Gastrocnemius medialis (tissue), 4 donors: ENCODE measurements at regions not wholly inside any gene's neighbourhood (a gene's known extent, or its start where the extent isn't known, plus 50 kb on each side); places are given as distances from the start of the nearest gene placed in this dataset.

Source experiments
- CTCF ChIP-seq, 5 experiments: fragments of 450-650 bp in 3 of 5; fragments of 200-600 bp in 2 of 5; sonication (generic) in 2 of 5; IDR thresholded peaks in 4 of 5; conservative IDR thresholded peaks in 1 of 5; 1 replicate in 4 of 5; 2 replicates in 1 of 5; pipeline ENCODE4 v1.5.1; 2016 to 2019; ENCODE audit warnings: antibody characterized with exemption in 5 of 5, mild to moderate bottlenecking in 3 of 5, moderate library complexity in 3 of 5
- POLR2A ChIP-seq, 2 donors: fragments of 450-650 bp; IDR thresholded peaks; one replicate each; pipeline ENCODE4 v1.6.1; 2017; ENCODE audit warnings: antibody characterized with exemption in 2 of 2, mild to moderate bottlenecking in 2 of 2, moderate library complexity in 2 of 2

GRCh38 chr13:105541565-105541964, 993.9 kb downstream of the EFNB2 start:
- TF ChIP-seq CTCF (IDR thresholded peaks at IDR 0.05 in 4 of 5, conservative IDR thresholded peaks at IDR 0.05 in 1 of 5) (no peak), POLR2A (IDR thresholded peaks at IDR 0.05) (no peak)
